COLO829 (cell line): ENCODE measurements at regions not wholly inside any gene's neighbourhood (a gene's known extent, or its start where the extent isn't known, plus 50 kb on each side); places are given as distances from the start of the nearest gene placed in this dataset.
"Not testable (repeated sequence)": the region's sequence is repeated elsewhere in the genome, so short reads cannot be mapped to it uniquely, and the experiment has no call there.

ENCODE experiments used
- DNase-seq: peaks from one replicate; pipeline ENCODE4 v3.0.0; 2012; ENCODE audit warnings: low spot score

- no peak for DNase-seq
Observed at GRCh38 chr9:33739398-33739797, 56.0 kb upstream of the PRSS3 start.

- no peak for DNase-seq
Observed at GRCh38 chr9:33740075-33740474, 55.3 kb upstream of the PRSS3 start.

- not testable (repeated sequence) for DNase-seq
Observed at GRCh38 chr9:33740958-33741357, 54.4 kb upstream of the PRSS3 start.

- DNase-seq: no peak
Observed at GRCh38 chr9:33742051-33742450, 53.3 kb upstream of the PRSS3 start.

GRCh38 chr9:33742519-33742918 lies 52.8 kb upstream of the PRSS3 start:
- DNase-seq: no peak
